Fibroblast of skin of left quadriceps (primary cell): ENCODE measurements at regions not wholly inside any gene's neighbourhood (a gene's known extent, or its start where the extent isn't known, plus 50 kb on each side); places are given as distances from the start of the nearest gene placed in this dataset.

ENCODE experiments used
- DNase-seq, 2 experiments: peaks; one replicate each; pipeline ENCODE4 v3.0.0-alpha.2; 2013; ENCODE audit warnings: low read depth in 2 of 2

DNA sequence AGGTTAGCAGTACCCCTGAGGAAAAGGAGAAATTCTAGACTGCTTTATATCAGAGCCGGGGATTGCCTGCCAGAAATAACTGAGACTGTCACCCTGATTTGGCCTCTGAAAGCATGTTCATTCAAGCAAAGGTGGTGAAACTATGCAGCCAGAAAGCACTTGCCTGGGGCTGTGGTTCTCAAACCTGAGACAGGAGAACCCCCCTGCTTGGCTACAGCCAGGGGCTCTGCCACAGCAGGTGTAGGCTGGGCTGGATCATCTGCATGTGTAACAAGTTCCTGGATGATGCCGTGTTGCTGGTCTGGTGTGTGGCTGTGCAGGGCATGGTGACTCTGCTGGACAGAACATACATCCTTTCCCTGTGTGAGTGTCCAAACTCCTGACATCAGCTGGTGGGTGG is 157.8 kb downstream of the NXNL2 start:
- no peak for DNase-seq

DNA sequence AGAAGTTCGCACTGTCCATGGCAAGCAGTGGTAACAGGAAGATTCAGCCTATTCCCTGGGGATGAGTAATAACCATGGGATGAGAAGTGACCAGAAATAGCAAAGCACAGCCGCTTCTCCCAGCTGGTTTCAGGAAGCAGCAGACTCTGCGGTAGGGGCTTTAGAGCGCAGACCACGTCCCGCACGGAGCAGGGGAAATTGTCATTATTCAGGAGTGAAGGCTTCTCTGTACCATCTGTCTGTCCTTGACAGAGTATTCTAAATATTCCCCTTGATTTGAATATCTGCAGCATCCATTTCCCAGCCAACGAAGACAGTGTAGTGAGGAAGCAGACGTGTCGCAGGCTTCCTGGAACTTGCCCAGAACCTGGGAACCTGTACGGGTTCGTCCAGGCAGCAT is 159.6 kb downstream of the NXNL2 start:
- no peak for DNase-seq

DNA sequence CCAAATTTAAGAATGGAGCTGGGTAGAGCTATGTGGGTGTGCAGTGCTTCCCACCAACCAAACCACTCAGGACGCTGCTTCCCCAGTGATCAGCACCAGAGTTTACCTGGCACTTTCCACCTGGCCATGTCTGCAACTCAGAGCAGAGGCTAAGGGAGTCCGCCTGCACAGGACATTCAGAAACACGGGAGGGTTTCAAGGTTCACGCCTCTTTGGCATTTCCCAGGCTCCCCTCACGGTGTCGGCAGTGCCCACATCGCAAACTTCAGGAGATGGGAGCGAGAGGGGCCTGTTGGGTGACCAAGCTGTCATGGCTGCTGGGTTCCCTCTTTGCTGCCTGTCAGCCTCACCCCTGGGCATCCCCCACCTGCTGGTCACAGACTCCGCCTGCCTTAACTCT is 161.5 kb downstream of the NXNL2 start:
- DNase-seq = no peak

DNA sequence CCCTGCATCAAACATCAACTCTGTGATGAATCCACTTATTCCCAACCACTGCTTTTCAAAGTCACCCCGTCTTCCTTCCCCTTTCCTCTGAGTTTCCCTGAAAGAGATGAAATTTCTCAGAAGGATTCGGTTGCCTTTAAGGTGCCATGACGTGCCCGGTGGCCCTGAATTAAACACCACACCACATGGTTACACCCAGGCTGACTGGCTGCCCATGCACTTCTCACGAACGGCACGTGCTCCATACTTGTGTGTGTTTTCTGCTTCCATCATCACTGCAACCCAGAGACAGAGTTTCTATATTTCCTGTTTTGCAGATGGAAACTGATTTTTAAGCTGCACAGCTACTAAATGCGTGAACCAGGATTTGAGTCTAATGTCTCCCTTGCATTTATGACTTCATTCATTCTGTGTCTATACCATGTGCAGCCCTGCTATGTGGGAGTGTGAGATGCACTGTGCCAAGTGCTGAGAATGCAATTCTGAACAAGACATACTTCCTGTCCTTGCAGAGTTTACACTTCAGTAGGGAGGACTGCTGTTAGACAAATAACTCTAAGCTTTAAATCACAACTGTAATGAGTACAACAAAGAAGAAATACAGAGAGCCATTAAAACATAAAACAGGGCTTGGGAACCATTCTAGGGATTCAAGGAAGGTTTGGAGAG is 162.9 kb downstream of the NXNL2 start:
- no peak for DNase-seq

DNA sequence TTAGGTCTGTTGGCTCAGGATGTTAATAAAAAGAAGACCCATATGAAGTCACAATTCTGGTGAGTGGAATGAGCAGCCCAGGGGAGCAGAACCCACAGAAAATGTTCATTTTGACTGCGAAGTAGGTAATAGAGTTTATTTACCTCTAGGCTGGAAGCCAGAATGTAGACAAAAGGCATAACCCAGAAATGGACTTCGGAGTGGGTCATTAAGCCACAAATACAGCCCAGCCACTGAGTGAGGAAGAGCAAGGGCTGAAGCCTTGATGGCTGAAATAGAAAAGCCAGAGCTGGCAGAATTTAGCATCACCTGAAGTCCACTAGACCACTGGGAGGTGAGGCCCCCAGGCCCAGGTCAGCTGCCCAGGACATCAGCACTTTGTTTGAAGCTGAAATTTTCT is 168.0 kb downstream of the NXNL2 start:
- no peak for DNase-seq

- DNase-seq = no peak
Measured at GRCh38 chr9:88706193-88707113, 171.5 kb downstream of the NXNL2 start.

DNA sequence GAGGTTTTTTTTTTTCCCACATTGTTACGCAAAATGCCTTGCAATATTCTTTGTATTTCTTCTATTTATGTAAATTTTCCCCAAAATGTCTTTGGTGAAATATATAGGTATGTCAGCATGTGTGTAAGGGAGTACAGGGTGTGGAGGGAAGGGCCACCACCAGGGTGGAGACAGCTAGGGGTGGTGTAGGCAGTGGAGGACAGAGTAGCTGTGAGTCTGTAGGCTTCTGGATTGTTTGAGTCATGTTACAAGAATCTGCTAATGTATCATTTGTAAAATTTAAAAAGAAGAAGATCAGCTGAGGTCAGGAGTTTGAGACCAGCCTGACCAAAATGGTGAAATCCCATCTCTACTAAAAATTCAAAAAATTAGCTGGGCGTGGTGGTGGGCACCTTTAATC is 175.5 kb downstream of the NXNL2 start:
- no peak for DNase-seq

DNA sequence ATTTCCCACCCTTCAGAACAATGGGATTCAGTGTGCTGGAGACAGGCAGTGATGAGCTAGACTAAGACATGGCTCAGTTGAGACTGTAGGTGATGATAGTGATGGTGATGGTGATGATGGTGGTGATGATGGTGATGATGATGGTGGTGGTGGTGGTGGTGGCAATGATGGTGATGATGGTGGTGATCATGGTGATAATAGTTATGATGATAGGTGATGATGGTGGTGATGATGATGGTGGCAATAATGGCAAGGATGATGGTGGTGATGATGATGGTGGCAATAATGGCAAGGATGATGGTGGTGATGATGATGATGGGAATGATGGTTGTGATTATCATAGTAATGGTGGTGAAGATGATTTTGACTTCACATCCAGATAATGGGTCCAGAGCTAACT is 176.7 kb downstream of the NXNL2 start:
- no peak for DNase-seq

DNA sequence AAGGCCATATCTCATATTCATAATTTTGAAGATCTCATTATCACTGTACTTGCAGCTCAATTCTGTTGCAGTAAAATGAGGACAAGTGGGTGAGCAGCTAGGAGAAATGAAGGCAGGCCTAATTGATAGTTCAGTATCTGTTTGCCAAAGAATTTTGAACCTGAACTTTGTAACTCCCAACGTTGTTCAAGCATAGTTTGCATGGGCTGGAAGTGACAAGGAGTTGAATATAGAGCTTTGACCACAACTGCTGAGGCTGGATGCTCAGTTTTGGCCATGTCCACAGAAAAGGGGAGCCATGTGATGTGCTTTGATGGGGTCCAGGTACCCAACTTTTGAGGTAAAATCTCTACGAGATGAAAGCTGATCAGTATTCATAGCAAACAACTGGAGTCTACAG is 177.5 kb downstream of the NXNL2 start:
- DNase-seq = no peak

- DNase-seq = no peak
Measured at GRCh38 chr9:88713010-88713409, 178.0 kb downstream of the NXNL2 start.

GRCh38 chr9:88716596-88717290 is 181.8 kb downstream of the NXNL2 start:
- no peak for DNase-seq

GRCh38 chr9:88721025-88721424 is 186.0 kb downstream of the NXNL2 start:
- DNase-seq = no peak

DNA sequence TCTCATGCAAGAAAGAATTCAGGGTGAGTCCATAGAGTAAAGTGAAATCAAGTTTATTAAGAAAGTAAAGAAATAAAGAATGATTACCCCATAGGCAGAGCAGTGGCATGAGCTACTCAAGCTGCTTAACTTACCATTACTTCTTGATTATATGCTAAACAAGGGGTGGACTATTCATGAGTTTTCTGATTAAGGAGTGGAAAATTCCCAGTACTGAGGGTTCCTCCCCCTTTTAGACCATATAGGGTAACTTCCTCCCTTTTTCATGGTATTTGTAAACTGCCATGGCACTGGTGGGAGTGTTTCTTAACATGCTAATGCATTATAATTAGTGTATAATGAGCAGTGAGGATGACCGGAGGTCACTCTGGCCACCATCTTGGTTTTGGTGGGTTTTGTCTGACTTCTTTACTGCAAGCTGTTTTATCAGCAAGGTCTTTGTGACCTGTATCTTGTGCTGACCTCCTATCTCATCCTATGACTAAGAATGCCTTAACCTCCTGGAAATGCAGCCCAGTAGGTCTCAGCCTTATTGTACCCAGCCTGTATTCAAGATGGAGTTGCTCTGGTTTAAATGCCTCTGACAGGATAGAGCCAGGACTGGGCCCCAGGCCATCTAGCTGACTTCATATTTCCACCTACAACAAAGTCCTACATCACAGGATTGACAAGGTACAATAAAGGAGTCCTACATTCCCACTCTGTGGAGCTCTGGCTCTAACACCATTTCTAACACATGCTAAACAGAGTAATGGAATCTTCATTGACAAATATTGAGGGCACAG is 186.7 kb downstream of the NXNL2 start:
- DNase-seq = no peak

DNA sequence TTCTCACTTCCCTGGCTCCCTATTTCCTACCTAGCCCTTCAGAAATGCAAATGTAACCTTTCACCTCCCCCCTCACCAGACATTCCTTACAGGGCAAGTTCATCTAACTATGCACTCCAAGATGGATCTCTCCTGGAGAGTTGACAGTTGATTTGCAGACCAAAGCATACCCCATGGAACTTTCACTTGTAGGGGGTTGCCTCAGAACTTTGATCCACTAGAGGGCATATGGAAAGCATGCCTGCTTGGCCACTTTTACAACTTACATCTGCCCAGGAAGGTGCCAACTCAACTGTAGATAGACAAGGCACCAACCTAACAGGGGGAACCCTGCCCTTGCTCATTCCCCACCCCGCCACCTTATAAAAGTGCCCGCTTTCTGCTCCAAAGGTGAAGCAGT is 187.8 kb downstream of the NXNL2 start:
- no peak for DNase-seq

- DNase-seq = no peak
Measured at GRCh38 chr9:88723751-88724150, 188.8 kb downstream of the NXNL2 start.

- DNase-seq = no peak
Measured at GRCh38 chr9:88724331-88724730, 189.4 kb downstream of the NXNL2 start.

DNA sequence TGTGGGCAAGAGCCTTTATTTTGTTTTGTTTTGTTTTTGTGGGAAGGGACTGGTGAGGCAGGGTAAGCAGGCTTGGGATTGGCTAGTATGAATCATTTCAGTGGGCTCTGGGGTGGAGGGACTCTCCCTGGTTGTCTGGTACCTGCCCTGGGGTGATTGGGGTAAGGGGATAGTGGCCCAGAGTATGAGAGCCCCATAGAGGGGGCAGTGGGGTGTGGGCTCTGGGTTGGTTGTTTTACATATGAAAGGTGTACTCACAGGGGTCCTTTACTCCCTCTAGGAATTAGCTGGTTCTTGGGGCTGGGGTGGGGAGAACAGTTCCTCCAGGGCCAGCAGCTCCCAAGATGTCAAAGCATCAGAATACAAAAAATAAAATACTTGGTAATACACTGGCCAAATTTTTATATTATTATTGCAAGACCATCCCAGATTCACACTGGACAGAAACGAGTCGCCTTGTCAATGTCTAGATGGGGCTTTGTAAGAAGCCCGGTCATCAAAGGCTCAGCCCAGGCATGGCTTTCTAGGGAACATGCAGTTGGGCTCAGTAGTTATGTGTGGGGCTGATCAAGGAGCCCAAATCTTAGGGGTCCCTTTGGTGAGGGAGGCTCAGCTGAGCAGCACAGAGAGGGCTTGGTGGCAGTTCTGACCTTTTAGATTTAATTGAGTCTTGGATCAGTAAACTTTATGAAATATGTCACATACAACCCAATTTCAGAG is 190.5 kb downstream of the NXNL2 start:
- DNase-seq = no peak

- DNase-seq = no peak
Measured at GRCh38 chr9:88726803-88727202, 191.8 kb downstream of the NXNL2 start.

GRCh38 chr9:88730780-88731179 is 195.8 kb downstream of the NXNL2 start:
- DNase-seq = no peak

DNA sequence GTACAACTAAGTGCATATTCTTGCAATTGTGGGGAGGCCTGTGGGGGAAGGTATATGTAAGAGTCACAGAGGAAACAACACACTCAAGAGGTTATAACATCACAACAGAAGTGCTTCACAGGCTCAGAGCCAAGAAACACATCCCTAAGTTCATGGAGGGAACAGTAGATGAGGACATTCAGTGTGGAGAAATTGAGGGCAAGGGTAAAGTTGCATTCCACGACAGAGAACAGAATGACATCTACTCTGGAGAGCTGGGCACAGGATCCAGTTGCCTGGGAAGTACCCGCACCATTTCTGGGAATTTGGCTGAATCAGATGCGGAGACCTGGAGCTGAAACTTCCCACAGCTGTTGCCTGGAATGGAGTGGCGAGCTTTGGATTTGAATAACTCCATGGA is 197.2 kb downstream of the NXNL2 start:
- no peak for DNase-seq
